ENCODE measurements at regions not wholly inside any gene's neighbourhood (a gene's known extent, or its start where the extent isn't known, plus 50 kb on each side); places are given as distances from the start of the nearest gene placed in this dataset.

GRCh38 chr18:73153271-73153670 is 285.5 kb upstream of the NETO1 start:
- Histone ChIP-seq H3K9ac (ENCODE audit: low read depth, low read length, poor library complexity, severe bottlenecking) (no peak overlapping the region), H3F3A (ENCODE audit: low read depth) (no peaks in the 10 kb centered on the region), H3K27me3 (ENCODE audit: insufficient read depth, low read length, poor library complexity, severe bottlenecking) (no peaks in the 10 kb centered on the region), H4K20me1 (ENCODE audit: insufficient read depth, low read length, poor library complexity, severe bottlenecking) (no peaks in the 10 kb centered on the region), H3K36me3 (ENCODE audit: insufficient read depth, low read length) (no peaks in the 10 kb centered on the region), H3K4me2 (ENCODE audit: low read depth, low read length, poor library complexity, severe bottlenecking) (no peak overlapping the region), H2AFZ (ENCODE audit: low read length) (no peak overlapping the region), H3K9me2 (replicated peaks; ENCODE audit: low read depth, low read length) (no peaks in the 10 kb centered on the region), H3K9me3 (ENCODE audit: insufficient read depth, low read depth, low read length) (no peaks in the 10 kb centered on the region), H3K4me1 (ENCODE audit: insufficient read depth, low read length, poor library complexity, severe bottlenecking) (no peaks in the 10 kb centered on the region), H3K79me2 (ENCODE audit: insufficient read depth, low read length) (no peaks in the 10 kb centered on the region), H3K4me3 (ENCODE audit: low read length, poor library complexity, severe bottlenecking) (no peak overlapping the region)
- TF ChIP-seq, protein P1, sequence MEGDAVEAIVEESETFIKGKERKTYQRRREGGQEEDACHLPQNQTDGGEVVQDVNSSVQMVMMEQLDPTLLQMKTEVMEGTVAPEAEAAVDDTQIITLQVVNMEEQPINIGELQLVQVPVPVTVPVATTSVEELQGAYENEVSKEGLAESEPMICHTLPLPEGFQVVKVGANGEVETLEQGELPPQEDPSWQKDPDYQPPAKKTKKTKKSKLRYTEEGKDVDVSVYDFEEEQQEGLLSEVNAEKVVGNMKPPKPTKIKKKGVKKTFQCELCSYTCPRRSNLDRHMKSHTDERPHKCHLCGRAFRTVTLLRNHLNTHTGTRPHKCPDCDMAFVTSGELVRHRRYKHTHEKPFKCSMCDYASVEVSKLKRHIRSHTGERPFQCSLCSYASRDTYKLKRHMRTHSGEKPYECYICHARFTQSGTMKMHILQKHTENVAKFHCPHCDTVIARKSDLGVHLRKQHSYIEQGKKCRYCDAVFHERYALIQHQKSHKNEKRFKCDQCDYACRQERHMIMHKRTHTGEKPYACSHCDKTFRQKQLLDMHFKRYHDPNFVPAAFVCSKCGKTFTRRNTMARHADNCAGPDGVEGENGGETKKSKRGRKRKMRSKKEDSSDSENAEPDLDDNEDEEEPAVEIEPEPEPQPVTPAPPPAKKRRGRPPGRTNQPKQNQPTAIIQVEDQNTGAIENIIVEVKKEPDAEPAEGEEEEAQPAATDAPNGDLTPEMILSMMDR (conservative IDR thresholded peaks at IDR 0.05; ENCODE audit: low read length) = no peak
- TF ChIP-seq EZH2phosphoT487 (IDR thresholded peaks at IDR 0.05; ENCODE audit: borderline replicate concordance) = no peak

- Histone ChIP-seq H4K20me1 (ENCODE audit: insufficient read depth, low read length, poor library complexity, severe bottlenecking) (no peaks in the 10 kb centered on the region), H2AFZ (ENCODE audit: low read length) (no peak overlapping the region), H3K36me3 (ENCODE audit: insufficient read depth, low read length) (no peaks in the 10 kb centered on the region), H3K9me3 (ENCODE audit: insufficient read depth, low read depth, low read length) (no peaks in the 10 kb centered on the region), H3K9ac (ENCODE audit: low read depth, low read length, poor library complexity, severe bottlenecking) (no peak overlapping the region), H3F3A (ENCODE audit: low read depth) (no peaks in the 10 kb centered on the region), H3K27me3 (ENCODE audit: insufficient read depth, low read length, poor library complexity, severe bottlenecking) (no peaks in the 10 kb centered on the region), H3K4me1 (ENCODE audit: insufficient read depth, low read length, poor library complexity, severe bottlenecking) (no peaks in the 10 kb centered on the region), H3K79me2 (ENCODE audit: insufficient read depth, low read length) (no peaks in the 10 kb centered on the region), H3K4me3 (ENCODE audit: low read length, poor library complexity, severe bottlenecking) (no peak overlapping the region), H3K4me2 (ENCODE audit: low read depth, low read length, poor library complexity, severe bottlenecking) (no peak overlapping the region), H3K9me2 (replicated peaks; ENCODE audit: low read depth, low read length) (no peaks in the 10 kb centered on the region)
- TF ChIP-seq, protein P1 (conservative IDR thresholded peaks at IDR 0.05; ENCODE audit: low read length) = no peak
- TF ChIP-seq EZH2phosphoT487 (IDR thresholded peaks at IDR 0.05; ENCODE audit: borderline replicate concordance) = no peak
Observed at GRCh38 chr18:73151086-73151485, 283.3 kb upstream of the NETO1 start.

- Histone ChIP-seq H3K4me1 (ENCODE audit: insufficient read depth, low read length, poor library complexity, severe bottlenecking) (no peaks in the 10 kb centered on the region), H3K79me2 (ENCODE audit: insufficient read depth, low read length) (no peaks in the 10 kb centered on the region), H2AFZ (ENCODE audit: low read length) (no peak overlapping the region), H3F3A (ENCODE audit: low read depth) (no peaks in the 10 kb centered on the region), H3K4me3 (ENCODE audit: low read length, poor library complexity, severe bottlenecking) (no peak overlapping the region), H3K9ac (ENCODE audit: low read depth, low read length, poor library complexity, severe bottlenecking) (no peak overlapping the region), H3K36me3 (ENCODE audit: insufficient read depth, low read length) (no peaks in the 10 kb centered on the region), H3K9me2 (replicated peaks; ENCODE audit: low read depth, low read length) (no peaks in the 10 kb centered on the region), H3K9me3 (ENCODE audit: insufficient read depth, low read depth, low read length) (no peaks in the 10 kb centered on the region), H3K27me3 (ENCODE audit: insufficient read depth, low read length, poor library complexity, severe bottlenecking) (no peaks in the 10 kb centered on the region), H3K4me2 (ENCODE audit: low read depth, low read length, poor library complexity, severe bottlenecking) (no peak overlapping the region), H4K20me1 (ENCODE audit: insufficient read depth, low read length, poor library complexity, severe bottlenecking) (no peaks in the 10 kb centered on the region)
- TF ChIP-seq, protein P1 (conservative IDR thresholded peaks at IDR 0.05; ENCODE audit: low read length) = peak; percentile 40
- TF ChIP-seq EZH2phosphoT487 (IDR thresholded peaks at IDR 0.05; ENCODE audit: borderline replicate concordance) = no peak
Observed at GRCh38 chr18:73150199-73150598, 282.4 kb upstream of the NETO1 start.

All from Loucy (cell line).